ENCODE measurements at regions not wholly inside any gene's neighbourhood (a gene's known extent, or its start where the extent isn't known, plus 50 kb on each side); places are given as distances from the start of the nearest gene placed in this dataset.
A peak's percentile ranks its signal among the peaks of the same experiment; 100 is the strongest.

- ChIA-PET CTCF (interaction anchor here (0.8 to 1.4 kb wide), 2 partner anchors 52 to 56 kb away, joined by 3 read pairs; no protein-coding TSS in a partner anchor), POLR2A (no interaction called here)
- no peak for TF ChIP-seq EZH2phosphoT487 (IDR thresholded peaks at IDR 0.05; ENCODE audit: borderline replicate concordance, low read depth)
- TF ChIP-seq GATA2 (CRISPR knock-in tag; IDR thresholded peaks at IDR 0.05) = no peak
- TF ChIP-seq NFIC (IDR thresholded peaks at IDR 0.05; ENCODE audit: borderline replicate concordance) = no peak
- TF ChIP-seq MXI1 (IDR thresholded peaks at IDR 0.05; ENCODE audit: low read depth, low read length) = no peak
- TF ChIP-seq CTCF (IDR thresholded peaks at IDR 0.05) = no peak
- TF ChIP-seq JUND (IDR thresholded peaks at IDR 0.05) = no peak
- no peak for TF ChIP-seq MAX (IDR thresholded peaks at IDR 0.05; ENCODE audit: low read depth)
- no peak for TF ChIP-seq RCOR1 (IDR thresholded peaks at IDR 0.05; ENCODE audit: low read length)
- no peak for TF ChIP-seq SMC3 (IDR thresholded peaks at IDR 0.05; ENCODE audit: low read depth, low read length)
- no peak for TF ChIP-seq MEF2A (IDR thresholded peaks at IDR 0.05; ENCODE audit: borderline replicate concordance, low read depth)
- no peak for TF ChIP-seq PBX3 (IDR thresholded peaks at IDR 0.05)
- Histone ChIP-seq H2AFZ (ENCODE audit: low read depth) (no peak overlapping the region), H3K9ac (no peak overlapping the region), H3K27ac (ENCODE audit: low read depth in 2 of 2, low read length in 1 of 2) (no peak overlapping the region), H4K20me1 (ENCODE audit: insufficient read depth) (no peaks in the 10 kb centered on the region), H3K4me2 (no peak overlapping the region), H3K4me1 (ENCODE audit: control insufficient read depth in 1 of 2, insufficient read depth in 2 of 2, low read depth in 1 of 2, low read length in 1 of 2) (no peaks in the 10 kb centered on the region; a peak in 1 of 4 replicates), H3F3A (replicated peaks; ENCODE audit: insufficient read depth) (no peaks in the 10 kb centered on the region), H3K36me3 (replicated peaks in 1 of 2; ENCODE audit: control insufficient read depth in 1 of 2, insufficient read depth in 2 of 2, low read length in 1 of 2) (no peaks in the 10 kb centered on the region), H3K9me3 (no peaks in the 10 kb centered on the region), H3K4me3 (ENCODE audit: low read depth in 2 of 2, low read length in 1 of 2) (no peak overlapping the region), H3K9me2 (no peaks in the 10 kb centered on the region), H3K27me3 (ENCODE audit: insufficient read depth) (no peaks in the 10 kb centered on the region), H3K79me2 (ENCODE audit: insufficient read depth) (no peaks in the 10 kb centered on the region)
- no peak for DNase-seq
- 69% methylated on average over 6 of the region's 6 CpGs for WGBS (ENCODE audit: low lambda C conversion rate)
Observed at GRCh38 chr13:31853643-31854326, 114.5 kb downstream of the RXFP2 start.

GRCh38 chr13:31859571-31859970 is 120.2 kb downstream of the RXFP2 start:
- no peak for DNase-seq
- H2AFZ ChIP-seq (ENCODE audit: low read depth) = no peak overlapping the region
- H3K79me2 ChIP-seq (ENCODE audit: insufficient read depth) = no peaks in the 10 kb centered on the region
- no peaks in the 10 kb centered on the region for H3F3A ChIP-seq (replicated peaks; ENCODE audit: insufficient read depth)
- CTCF ChIA-PET = interaction anchor here (1.1 to 1.8 kb wide), 3 partner anchors 10 to 50 kb away, joined by 3 to 5 read pairs (median 5); no protein-coding TSS in a partner anchor
- H4K20me1 ChIP-seq (ENCODE audit: insufficient read depth) = no peaks in the 10 kb centered on the region
- no peak overlapping the region for H3K4me3 ChIP-seq (ENCODE audit: low read depth in 2 of 2, low read length in 1 of 2)
- no peaks in the 10 kb centered on the region for H3K36me3 ChIP-seq (replicated peaks in 1 of 2; ENCODE audit: control insufficient read depth in 1 of 2, insufficient read depth in 2 of 2, low read length in 1 of 2)
- no peaks in the 10 kb centered on the region for H3K27me3 ChIP-seq (ENCODE audit: insufficient read depth)
- POLR2A ChIA-PET = no interaction called here
- no peak overlapping the region for H3K4me2 ChIP-seq
- peaks cover 0 to 22% of the 10 kb centered on the region in 2 experiments; a peak in 2 of 4 replicates for H3K4me1 ChIP-seq (ENCODE audit: control insufficient read depth in 1 of 2, insufficient read depth in 2 of 2, low read depth in 1 of 2, low read length in 1 of 2)
- peak overlapping the region in 1 of 2 experiments; percentile 77; a peak in 2 of 4 replicates for H3K27ac ChIP-seq (ENCODE audit: low read depth in 2 of 2, low read length in 1 of 2)
- no peak overlapping the region for H3K9ac ChIP-seq
- 47% methylated on average over 5 of the region's 5 CpGs for WGBS (ENCODE audit: low lambda C conversion rate)
- no peaks in the 10 kb centered on the region for H3K9me3 ChIP-seq
- H3K9me2 ChIP-seq = no peaks in the 10 kb centered on the region
- no peak for TF ChIP-seq EZH2phosphoT487 (IDR thresholded peaks at IDR 0.05; ENCODE audit: borderline replicate concordance, low read depth)
- no peak for TF ChIP-seq FOSL2 (IDR thresholded peaks at IDR 0.05; ENCODE audit: borderline replicate concordance, low read depth)
- TF ChIP-seq, protein P1, sequence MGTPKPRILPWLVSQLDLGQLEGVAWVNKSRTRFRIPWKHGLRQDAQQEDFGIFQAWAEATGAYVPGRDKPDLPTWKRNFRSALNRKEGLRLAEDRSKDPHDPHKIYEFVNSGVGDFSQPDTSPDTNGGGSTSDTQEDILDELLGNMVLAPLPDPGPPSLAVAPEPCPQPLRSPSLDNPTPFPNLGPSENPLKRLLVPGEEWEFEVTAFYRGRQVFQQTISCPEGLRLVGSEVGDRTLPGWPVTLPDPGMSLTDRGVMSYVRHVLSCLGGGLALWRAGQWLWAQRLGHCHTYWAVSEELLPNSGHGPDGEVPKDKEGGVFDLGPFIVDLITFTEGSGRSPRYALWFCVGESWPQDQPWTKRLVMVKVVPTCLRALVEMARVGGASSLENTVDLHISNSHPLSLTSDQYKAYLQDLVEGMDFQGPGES (IDR thresholded peaks at IDR 0.05; ENCODE audit: low read depth, low read length) = no peak
- no peak for TF ChIP-seq NFIC (IDR thresholded peaks at IDR 0.05; ENCODE audit: borderline replicate concordance)
- no peak for TF ChIP-seq REST (IDR thresholded peaks at IDR 0.05; ENCODE audit: low read depth, low read length)
- no peak for TF ChIP-seq RCOR1 (IDR thresholded peaks at IDR 0.05; ENCODE audit: low read length)
- no peak for TF ChIP-seq MEF2A (IDR thresholded peaks at IDR 0.05; ENCODE audit: borderline replicate concordance, low read depth)
- TF ChIP-seq FOXM1 (IDR thresholded peaks at IDR 0.05; ENCODE audit: low read depth) = no peak
- no peak for TF ChIP-seq GATA2 (CRISPR knock-in tag; IDR thresholded peaks at IDR 0.05)
